ENCODE measurements at regions not wholly inside any gene's neighbourhood (a gene's known extent, or its start where the extent isn't known, plus 50 kb on each side); places are given as distances from the start of the nearest gene placed in this dataset.

DNA sequence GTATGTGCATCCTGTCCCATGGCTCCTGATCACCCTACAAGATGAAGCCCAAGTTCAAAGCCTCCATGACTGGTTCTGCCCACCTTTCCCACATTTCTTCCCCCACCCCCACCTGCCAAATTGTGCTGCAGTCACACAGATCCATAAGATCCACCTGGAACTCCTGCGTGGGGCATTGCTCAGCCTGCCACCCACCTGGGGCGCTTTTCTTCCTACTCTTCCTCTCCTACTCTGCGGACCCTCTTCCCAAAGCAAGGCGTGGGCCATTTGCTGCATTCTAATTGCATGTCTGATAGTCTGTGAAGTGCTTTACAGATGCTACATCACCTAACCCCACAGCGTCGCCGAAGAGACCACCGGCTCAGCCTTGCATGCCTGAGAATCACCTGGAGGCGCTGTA lies 402.4 kb upstream of the ID2 start:
- Histone ChIP-seq H3K27me3 (ENCODE audit: control insufficient read depth in 2 of 2, insufficient read depth in 1 of 2, low read length in 1 of 2) (peaks cover 0 to 2% of the 10 kb centered on the region in 2 donors), H3K36me3 (ENCODE audit: control insufficient read depth in 2 of 2, insufficient read depth in 2 of 2, low read length in 1 of 2) (no peaks in the 10 kb centered on the region), H3K27ac (ENCODE audit: low read depth in 1 of 2, low read length in 1 of 2) (no peak overlapping the region), H3K9me3 (ENCODE audit: control insufficient read depth in 2 of 2, insufficient read depth in 1 of 2, low read length in 1 of 2) (peaks cover 0 to 3% of the 10 kb centered on the region in 2 donors), H3K4me3 (ENCODE audit: low read length in 2 of 2) (no peak overlapping the region), H3K4me1 (ENCODE audit: control insufficient read depth in 2 of 2, insufficient read depth in 2 of 2, low read length in 2 of 2) (peaks cover 0 to 12% of the 10 kb centered on the region in 2 donors)
- 99% methylated on average over 9 of the region's 9 CpGs for WGBS
- DNase-seq (ENCODE audit: low read depth in 6 of 9, low spot score in 9 of 9) = no peak

DNA sequence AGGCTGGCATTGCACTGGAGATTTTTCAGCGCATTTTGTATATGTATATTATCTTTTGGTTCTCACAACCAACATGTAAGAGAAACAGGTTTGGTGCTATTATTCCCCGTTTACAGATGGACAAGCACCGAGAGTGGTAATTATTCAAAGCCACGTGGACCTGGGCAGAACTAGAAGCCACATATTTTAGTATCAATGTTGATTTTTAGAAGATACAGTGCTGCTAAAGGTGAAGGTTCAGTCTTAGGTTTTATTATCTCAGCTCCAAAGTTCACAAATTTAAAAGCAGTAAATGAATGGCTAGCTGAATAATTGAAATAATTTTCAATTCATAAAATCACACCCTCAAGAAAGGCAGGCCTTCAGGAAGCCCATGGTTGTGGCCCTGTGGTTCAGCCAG lies 400.6 kb upstream of the ID2 start:
- Histone ChIP-seq H3K27ac (ENCODE audit: low read depth in 1 of 2, low read length in 1 of 2) (no peak overlapping the region), H3K4me1 (ENCODE audit: control insufficient read depth in 2 of 2, insufficient read depth in 2 of 2, low read length in 2 of 2) (peaks cover 0 to 15% of the 10 kb centered on the region in 2 donors), H3K36me3 (ENCODE audit: control insufficient read depth in 2 of 2, insufficient read depth in 2 of 2, low read length in 1 of 2) (no peaks in the 10 kb centered on the region), H3K9me3 (ENCODE audit: control insufficient read depth in 2 of 2, insufficient read depth in 1 of 2, low read length in 1 of 2) (peaks cover 0 to 3% of the 10 kb centered on the region in 2 donors), H3K27me3 (ENCODE audit: control insufficient read depth in 2 of 2, insufficient read depth in 1 of 2, low read length in 1 of 2) (peaks cover 0 to 2% of the 10 kb centered on the region in 2 donors), H3K4me3 (ENCODE audit: low read length in 2 of 2) (no peak overlapping the region)
- no peak for DNase-seq (ENCODE audit: low read depth in 6 of 9, low spot score in 9 of 9)
- 97% methylated on average over 4 of the region's 4 CpGs for WGBS

DNA sequence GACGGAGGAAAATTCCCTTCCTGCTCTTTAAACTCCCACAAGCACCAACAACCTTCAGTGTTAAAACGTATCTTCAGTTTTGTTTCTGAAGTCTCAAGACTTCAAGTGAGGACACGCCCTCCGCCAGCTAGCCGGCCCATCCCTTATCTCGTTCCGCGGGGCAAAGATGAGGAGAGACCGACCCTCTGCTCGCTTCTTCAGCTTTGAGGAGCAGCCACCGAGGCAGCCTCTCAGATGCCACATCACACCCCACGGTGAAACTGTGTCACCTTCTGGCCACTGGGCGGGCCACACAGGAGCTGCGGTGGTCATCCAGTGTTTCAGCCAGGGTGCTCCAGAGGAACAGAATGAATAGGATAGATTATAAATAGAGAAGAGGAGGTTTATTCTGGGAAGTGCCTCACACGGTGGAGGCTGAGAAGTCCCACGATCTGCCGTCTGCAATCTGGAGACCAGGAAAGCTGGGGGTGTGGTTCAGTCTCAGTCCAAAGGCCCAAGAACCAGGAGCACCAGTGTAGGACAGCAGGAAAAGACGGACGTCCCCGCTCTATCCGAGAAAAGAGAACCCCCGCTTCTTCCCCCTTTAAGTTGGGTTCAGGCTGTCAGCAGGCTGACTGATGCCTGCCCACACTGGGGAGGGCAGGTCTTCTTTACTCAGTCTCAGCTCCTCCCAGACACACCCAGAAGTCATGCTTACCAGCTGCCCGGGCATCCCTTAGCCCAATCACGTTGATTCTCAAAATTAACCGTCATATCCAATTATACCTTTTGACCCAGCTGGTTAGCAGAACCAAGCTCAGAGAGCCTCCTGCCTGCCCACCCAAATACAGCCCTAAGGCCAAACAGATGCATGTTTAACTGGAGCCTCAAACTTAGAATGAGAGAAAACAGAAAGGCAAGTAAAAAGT lies 399.7 kb upstream of the ID2 start:
- DNase-seq (ENCODE audit: low read depth in 6 of 9, low spot score in 9 of 9) = no peak
- H3K27me3 ChIP-seq (ENCODE audit: control insufficient read depth in 2 of 2, insufficient read depth in 1 of 2, low read length in 1 of 2) = peaks cover 0 to 2% of the 10 kb centered on the region in 2 donors
- H3K4me3 ChIP-seq (ENCODE audit: low read length in 2 of 2) = no peak overlapping the region
- WGBS = 93% methylated on average over 25 of the region's 25 CpGs
- peaks cover 0 to 16% of the 10 kb centered on the region in 2 donors for H3K4me1 ChIP-seq (ENCODE audit: control insufficient read depth in 2 of 2, insufficient read depth in 2 of 2, low read length in 2 of 2)
- peaks cover 0 to 3% of the 10 kb centered on the region in 2 donors for H3K9me3 ChIP-seq (ENCODE audit: control insufficient read depth in 2 of 2, insufficient read depth in 1 of 2, low read length in 1 of 2)
- no peaks in the 10 kb centered on the region for H3K36me3 ChIP-seq (ENCODE audit: control insufficient read depth in 2 of 2, insufficient read depth in 2 of 2, low read length in 1 of 2)
- no peak overlapping the region for H3K27ac ChIP-seq (ENCODE audit: low read depth in 1 of 2, low read length in 1 of 2)

DNA sequence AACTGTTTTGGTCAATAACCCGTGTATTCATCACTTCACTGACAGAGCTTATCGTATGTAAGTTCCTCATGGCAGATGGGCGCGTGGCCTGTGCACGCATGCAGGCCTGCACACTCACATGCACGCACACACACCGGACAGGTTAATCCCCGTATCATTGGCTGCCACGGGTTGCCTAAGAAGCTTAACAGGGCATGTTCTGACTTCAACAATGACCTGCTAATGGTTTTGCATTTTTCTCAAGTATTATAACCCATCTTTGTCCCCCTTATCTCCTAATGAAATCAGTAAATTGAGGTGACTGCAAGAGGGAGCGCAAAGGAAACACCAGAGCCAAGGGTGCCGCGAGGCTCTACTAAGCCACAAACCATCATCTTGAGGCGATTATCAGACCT lies 399.0 kb upstream of the ID2 start:
- H3K9me3 ChIP-seq (ENCODE audit: control insufficient read depth in 2 of 2, insufficient read depth in 1 of 2, low read length in 1 of 2) = peaks cover 0 to 3% of the 10 kb centered on the region in 2 donors
- 78% methylated on average over 13 of the region's 13 CpGs for WGBS
- DNase-seq (ENCODE audit: low read depth in 6 of 9, low spot score in 9 of 9) = no peak
- no peaks in the 10 kb centered on the region for H3K36me3 ChIP-seq (ENCODE audit: control insufficient read depth in 2 of 2, insufficient read depth in 2 of 2, low read length in 1 of 2)
- H3K27ac ChIP-seq (ENCODE audit: low read depth in 1 of 2, low read length in 1 of 2) = no peak overlapping the region
- peaks cover 0 to 2% of the 10 kb centered on the region in 2 donors for H3K27me3 ChIP-seq (ENCODE audit: control insufficient read depth in 2 of 2, insufficient read depth in 1 of 2, low read length in 1 of 2)
- no peak overlapping the region for H3K4me3 ChIP-seq (ENCODE audit: low read length in 2 of 2)
- H3K4me1 ChIP-seq (ENCODE audit: control insufficient read depth in 2 of 2, insufficient read depth in 2 of 2, low read length in 2 of 2) = peaks cover 0 to 14% of the 10 kb centered on the region in 2 donors

DNA sequence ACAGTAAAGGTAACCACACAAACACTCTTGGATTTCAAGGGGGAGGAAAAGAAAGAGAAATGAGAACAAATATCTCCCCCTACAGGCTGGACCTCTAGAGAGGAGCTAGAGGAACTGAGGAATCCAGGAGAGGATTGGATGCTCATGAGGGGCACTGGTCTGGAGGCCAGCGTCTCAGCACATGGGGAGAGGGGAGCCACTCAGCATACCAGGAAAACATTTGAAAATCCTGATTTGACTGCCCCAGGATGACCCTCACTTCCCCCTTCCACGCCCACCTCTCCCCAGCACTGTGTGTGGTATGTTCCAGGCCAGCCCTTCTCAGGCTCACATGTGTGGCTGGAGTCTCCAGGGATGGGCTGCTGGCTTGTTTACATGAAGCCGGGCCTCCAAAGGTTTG lies 396.8 kb upstream of the ID2 start:
- Histone ChIP-seq H3K27me3 (ENCODE audit: control insufficient read depth in 2 of 2, insufficient read depth in 1 of 2, low read length in 1 of 2) (no peaks in the 10 kb centered on the region), H3K4me3 (ENCODE audit: low read length in 2 of 2) (no peak overlapping the region), H3K9me3 (ENCODE audit: control insufficient read depth in 2 of 2, insufficient read depth in 1 of 2, low read length in 1 of 2) (peaks cover 0 to 3% of the 10 kb centered on the region in 2 donors), H3K4me1 (ENCODE audit: control insufficient read depth in 2 of 2, insufficient read depth in 2 of 2, low read length in 2 of 2) (peaks cover 0 to 3% of the 10 kb centered on the region in 2 donors), H3K27ac (ENCODE audit: low read depth in 1 of 2, low read length in 1 of 2) (no peak overlapping the region), H3K36me3 (ENCODE audit: control insufficient read depth in 2 of 2, insufficient read depth in 2 of 2, low read length in 1 of 2) (no peaks in the 10 kb centered on the region)
- peak in 1 of 9 donors; percentile 44 for DNase-seq (ENCODE audit: low read depth in 6 of 9, low spot score in 9 of 9)
- WGBS = 96% methylated on average over 3 of the region's 3 CpGs

DNA sequence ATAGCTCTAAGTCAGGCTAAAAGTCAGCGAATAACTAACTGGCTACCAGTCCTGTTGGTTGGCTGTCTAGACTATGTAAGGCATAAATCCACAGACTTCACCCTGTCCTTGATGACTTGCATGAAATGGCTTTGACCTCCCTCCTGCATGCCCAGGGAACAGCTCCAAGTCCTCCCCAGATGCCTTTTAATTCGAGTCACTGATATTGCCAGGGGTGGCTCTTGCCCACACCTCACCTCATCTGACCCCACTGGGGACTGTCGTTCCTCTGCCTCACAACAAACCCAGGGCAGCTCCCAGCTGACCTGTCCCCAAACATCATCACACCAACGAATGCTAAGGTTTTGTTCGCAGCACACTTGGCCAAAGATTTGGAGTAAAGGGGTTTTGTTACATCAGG lies 396.0 kb upstream of the ID2 start:
- Histone ChIP-seq H3K27ac (ENCODE audit: low read depth in 1 of 2, low read length in 1 of 2) (no peak overlapping the region), H3K27me3 (ENCODE audit: control insufficient read depth in 2 of 2, insufficient read depth in 1 of 2, low read length in 1 of 2) (no peaks in the 10 kb centered on the region), H3K4me1 (ENCODE audit: control insufficient read depth in 2 of 2, insufficient read depth in 2 of 2, low read length in 2 of 2) (peaks cover 0 to 3% of the 10 kb centered on the region in 2 donors), H3K9me3 (ENCODE audit: control insufficient read depth in 2 of 2, insufficient read depth in 1 of 2, low read length in 1 of 2) (peaks cover 0 to 3% of the 10 kb centered on the region in 2 donors), H3K36me3 (ENCODE audit: control insufficient read depth in 2 of 2, insufficient read depth in 2 of 2, low read length in 1 of 2) (no peaks in the 10 kb centered on the region), H3K4me3 (ENCODE audit: low read length in 2 of 2) (no peak overlapping the region)
- WGBS = 98% methylated on average over 5 of the region's 5 CpGs
- DNase-seq (ENCODE audit: low read depth in 6 of 9, low spot score in 9 of 9) = no peak

DNA sequence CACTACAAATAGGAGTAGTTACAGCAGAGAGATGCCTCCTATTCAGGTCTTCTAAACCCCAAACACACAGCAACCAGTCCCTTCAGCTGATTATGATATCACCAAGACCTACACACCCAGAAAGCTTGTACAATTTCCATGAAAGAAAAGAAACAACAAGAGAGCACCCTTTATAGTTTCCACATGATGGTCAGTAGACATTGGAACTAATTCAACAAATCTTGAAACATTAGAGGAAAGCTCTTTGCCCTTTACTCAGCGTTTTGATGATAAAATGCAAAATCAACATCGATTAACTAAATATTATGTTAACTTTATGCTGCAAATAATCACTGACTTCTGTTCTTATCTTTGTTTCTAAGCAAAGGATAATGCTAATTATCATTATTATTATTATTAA lies 393.6 kb upstream of the ID2 start:
- H3K27me3 ChIP-seq (ENCODE audit: control insufficient read depth in 2 of 2, insufficient read depth in 1 of 2, low read length in 1 of 2) = no peaks in the 10 kb centered on the region
- H3K9me3 ChIP-seq (ENCODE audit: control insufficient read depth in 2 of 2, insufficient read depth in 1 of 2, low read length in 1 of 2) = no peaks in the 10 kb centered on the region
- H3K36me3 ChIP-seq (ENCODE audit: control insufficient read depth in 2 of 2, insufficient read depth in 2 of 2, low read length in 1 of 2) = no peaks in the 10 kb centered on the region
- no peak for DNase-seq (ENCODE audit: low read depth in 6 of 9, low spot score in 9 of 9)
- 94% methylated on average over 2 of the region's 2 CpGs for WGBS
- H3K4me1 ChIP-seq (ENCODE audit: control insufficient read depth in 2 of 2, insufficient read depth in 2 of 2, low read length in 2 of 2) = peaks cover 0 to 3% of the 10 kb centered on the region in 2 donors
- H3K27ac ChIP-seq (ENCODE audit: low read depth in 1 of 2, low read length in 1 of 2) = no peak overlapping the region
- H3K4me3 ChIP-seq (ENCODE audit: low read length in 2 of 2) = no peak overlapping the region

DNA sequence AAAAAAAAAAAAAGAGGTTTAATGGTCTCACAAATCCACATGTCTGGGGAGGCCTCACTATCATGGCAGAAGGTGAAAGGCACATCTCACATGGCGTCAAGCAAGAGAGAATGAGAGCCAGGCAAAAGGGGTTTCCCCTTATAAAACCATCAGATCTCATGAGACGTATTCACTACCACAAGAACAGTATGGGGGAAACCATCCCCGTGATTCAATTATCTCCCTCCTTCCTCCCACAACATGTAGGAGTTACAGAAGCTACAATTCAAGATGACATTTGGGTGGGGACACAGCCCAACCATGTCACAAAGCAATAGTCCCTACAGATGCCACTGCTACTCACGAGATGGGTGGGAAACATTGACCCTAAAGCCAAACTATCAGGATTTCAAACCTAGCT lies 392.7 kb upstream of the ID2 start:
- no peak overlapping the region for H3K27ac ChIP-seq (ENCODE audit: low read depth in 1 of 2, low read length in 1 of 2)
- H3K4me1 ChIP-seq (ENCODE audit: control insufficient read depth in 2 of 2, insufficient read depth in 2 of 2, low read length in 2 of 2) = peaks cover 0 to 3% of the 10 kb centered on the region in 2 donors
- H3K36me3 ChIP-seq (ENCODE audit: control insufficient read depth in 2 of 2, insufficient read depth in 2 of 2, low read length in 1 of 2) = no peaks in the 10 kb centered on the region
- DNase-seq (ENCODE audit: low read depth in 6 of 9, low spot score in 9 of 9) = no peak
- no peaks in the 10 kb centered on the region for H3K27me3 ChIP-seq (ENCODE audit: control insufficient read depth in 2 of 2, insufficient read depth in 1 of 2, low read length in 1 of 2)
- 90% methylated on average over 4 of the region's 4 CpGs for WGBS
- H3K9me3 ChIP-seq (ENCODE audit: control insufficient read depth in 2 of 2, insufficient read depth in 1 of 2, low read length in 1 of 2) = no peaks in the 10 kb centered on the region
- no peak overlapping the region for H3K4me3 ChIP-seq (ENCODE audit: low read length in 2 of 2)

DNA sequence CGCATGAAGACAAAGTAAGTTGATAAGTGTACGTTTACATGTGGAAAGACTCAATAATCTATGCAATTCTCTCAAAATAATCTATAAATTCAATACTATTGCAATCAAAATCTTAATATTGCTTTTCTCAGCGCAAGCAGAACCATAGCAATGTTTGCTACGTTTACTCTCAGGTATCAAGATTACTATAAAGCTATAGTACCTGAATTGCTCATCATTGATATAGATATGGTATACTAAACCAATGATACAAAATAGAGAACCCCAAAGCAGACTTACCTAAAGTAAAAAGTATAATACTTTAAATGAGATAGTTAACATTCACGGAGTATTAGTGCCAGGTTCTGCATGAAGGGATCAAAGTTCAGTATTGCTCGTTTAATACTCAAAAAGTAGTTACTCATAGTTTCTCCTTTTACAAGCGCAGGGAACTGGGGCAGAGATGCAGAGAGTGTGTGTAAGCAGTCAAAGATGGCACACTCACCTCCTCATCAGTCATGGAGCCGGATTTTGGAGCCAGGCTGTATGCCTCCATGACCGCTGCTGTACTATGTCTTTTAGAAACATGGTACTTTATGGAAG lies 391.0 kb upstream of the ID2 start:
- no peaks in the 10 kb centered on the region for H3K9me3 ChIP-seq (ENCODE audit: control insufficient read depth in 2 of 2, insufficient read depth in 1 of 2, low read length in 1 of 2)
- H3K27ac ChIP-seq (ENCODE audit: low read depth in 1 of 2, low read length in 1 of 2) = no peak overlapping the region
- peaks cover 0 to 3% of the 10 kb centered on the region in 2 donors for H3K4me1 ChIP-seq (ENCODE audit: control insufficient read depth in 2 of 2, insufficient read depth in 2 of 2, low read length in 2 of 2)
- no peaks in the 10 kb centered on the region for H3K27me3 ChIP-seq (ENCODE audit: control insufficient read depth in 2 of 2, insufficient read depth in 1 of 2, low read length in 1 of 2)
- H3K36me3 ChIP-seq (ENCODE audit: control insufficient read depth in 2 of 2, insufficient read depth in 2 of 2, low read length in 1 of 2) = no peaks in the 10 kb centered on the region
- no peak for DNase-seq (ENCODE audit: low read depth in 6 of 9, low spot score in 9 of 9)
- no peak overlapping the region for H3K4me3 ChIP-seq (ENCODE audit: low read length in 2 of 2)
- WGBS = 97% methylated on average over 9 of the region's 9 CpGs
